ENCODE measurements at regions not wholly inside any gene's neighbourhood (a gene's known extent, or its start where the extent isn't known, plus 50 kb on each side); places are given as distances from the start of the nearest gene placed in this dataset.

- no peak overlapping the region for H3K4me2 ChIP-seq
- TF ChIP-seq CTCF (conservative IDR thresholded peaks at IDR 0.05; ENCODE audit: low read depth, low read length): no peak
- H3K9ac ChIP-seq: no peak overlapping the region
Observed at GRCh38 chr18:34023471-34023870, 201.2 kb downstream of the NOL4 start.

GRCh38 chr18:34018336-34018735, 206.4 kb downstream of the NOL4 start:
- H3K4me3 ChIP-seq (IDR thresholded peaks at IDR 0.05; ENCODE audit: insufficient read depth, low read depth, low read length): no peak overlapping the region
- TF ChIP-seq CTCF (conservative IDR thresholded peaks at IDR 0.05; ENCODE audit: low read depth, low read length): no peak
- H3K36me3 ChIP-seq (ENCODE audit: insufficient read depth): no peaks in the 10 kb centered on the region
- H3K4me2 ChIP-seq: no peak overlapping the region
- H3K9ac ChIP-seq: no peak overlapping the region
- no peak overlapping the region for H3K27ac ChIP-seq
- no peaks in the 10 kb centered on the region for H3K4me1 ChIP-seq (ENCODE audit: low read depth, poor library complexity, severe bottlenecking)
- no peak overlapping the region for H2AFZ ChIP-seq (ENCODE audit: low read depth)
- H3K27me3 ChIP-seq (ENCODE audit: insufficient read depth, low read depth): no peaks in the 10 kb centered on the region
- no peaks in the 10 kb centered on the region for H3K79me2 ChIP-seq (ENCODE audit: insufficient read depth, low read depth)
- no peaks in the 10 kb centered on the region for H4K20me1 ChIP-seq (ENCODE audit: insufficient read depth)

More at GRCh38 chr18:34023471-34023870, 201.2 kb downstream of the NOL4 start:
- no peaks in the 10 kb centered on the region for H3K4me1 ChIP-seq (ENCODE audit: low read depth, poor library complexity, severe bottlenecking)
- no peaks in the 10 kb centered on the region for H4K20me1 ChIP-seq (ENCODE audit: insufficient read depth)
- no peak overlapping the region for H3K27ac ChIP-seq
- no peak overlapping the region for H3K4me3 ChIP-seq (IDR thresholded peaks at IDR 0.05; ENCODE audit: insufficient read depth, low read depth, low read length)
- H3K36me3 ChIP-seq (ENCODE audit: insufficient read depth): no peaks in the 10 kb centered on the region
- H3K79me2 ChIP-seq (ENCODE audit: insufficient read depth, low read depth): no peaks in the 10 kb centered on the region
- no peaks in the 10 kb centered on the region for H3K27me3 ChIP-seq (ENCODE audit: insufficient read depth, low read depth)
- H2AFZ ChIP-seq (ENCODE audit: low read depth): no peak overlapping the region

- TF ChIP-seq CTCF (conservative IDR thresholded peaks at IDR 0.05; ENCODE audit: low read depth, low read length): no peak
- H3K9ac ChIP-seq: no peak overlapping the region
- H3K27me3 ChIP-seq (ENCODE audit: insufficient read depth, low read depth): no peaks in the 10 kb centered on the region
- H3K27ac ChIP-seq: no peak overlapping the region
- no peaks in the 10 kb centered on the region for H3K36me3 ChIP-seq (ENCODE audit: insufficient read depth)
- no peaks in the 10 kb centered on the region for H3K4me1 ChIP-seq (ENCODE audit: low read depth, poor library complexity, severe bottlenecking)
- H3K79me2 ChIP-seq (ENCODE audit: insufficient read depth, low read depth): no peaks in the 10 kb centered on the region
- H2AFZ ChIP-seq (ENCODE audit: low read depth): no peak overlapping the region
- no peak overlapping the region for H3K4me2 ChIP-seq
- no peaks in the 10 kb centered on the region for H4K20me1 ChIP-seq (ENCODE audit: insufficient read depth)
- H3K4me3 ChIP-seq (IDR thresholded peaks at IDR 0.05; ENCODE audit: insufficient read depth, low read depth, low read length): no peak overlapping the region
Observed at GRCh38 chr18:34003687-34004086, 221.0 kb downstream of the NOL4 start.

GRCh38 chr18:34002130-34002529, 222.6 kb downstream of the NOL4 start:
- Histone ChIP-seq H3K36me3 (ENCODE audit: insufficient read depth) (no peaks in the 10 kb centered on the region), H3K4me3 (IDR thresholded peaks at IDR 0.05; ENCODE audit: insufficient read depth, low read depth, low read length) (no peak overlapping the region), H3K27me3 (ENCODE audit: insufficient read depth, low read depth) (no peaks in the 10 kb centered on the region), H2AFZ (ENCODE audit: low read depth) (no peak overlapping the region), H3K79me2 (ENCODE audit: insufficient read depth, low read depth) (no peaks in the 10 kb centered on the region), H3K4me2 (no peak overlapping the region), H3K27ac (no peak overlapping the region), H3K9ac (no peak overlapping the region), H3K4me1 (ENCODE audit: low read depth, poor library complexity, severe bottlenecking) (no peaks in the 10 kb centered on the region), H4K20me1 (ENCODE audit: insufficient read depth) (no peaks in the 10 kb centered on the region)
- TF ChIP-seq CTCF (conservative IDR thresholded peaks at IDR 0.05; ENCODE audit: low read depth, low read length): no peak

All from KMS-11 (cell line).